ENCODE measurements at regions not wholly inside any gene's neighbourhood (a gene's known extent, or its start where the extent isn't known, plus 50 kb on each side); places are given as distances from the start of the nearest gene placed in this dataset.

GRCh38 chr6:169384291-169384690 is 130.6 kb upstream of the THBS2 start:
- TF ChIP-seq CTCF (conservative IDR thresholded peaks at IDR 0.05; ENCODE audit: low read depth in 2 of 2) (no peak), POLR2AphosphoS5 (IDR thresholded peaks at IDR 0.05; ENCODE audit: low read depth) (no peak)

Data from GM23338 (cell line).